ENCODE measurements at regions not wholly inside any gene's neighbourhood (a gene's known extent, or its start where the extent isn't known, plus 50 kb on each side); places are given as distances from the start of the nearest gene placed in this dataset.
"Not testable (repeated sequence)": the region's sequence is repeated elsewhere in the genome, so short reads cannot be mapped to it uniquely, and the experiment has no call there.

DNA sequence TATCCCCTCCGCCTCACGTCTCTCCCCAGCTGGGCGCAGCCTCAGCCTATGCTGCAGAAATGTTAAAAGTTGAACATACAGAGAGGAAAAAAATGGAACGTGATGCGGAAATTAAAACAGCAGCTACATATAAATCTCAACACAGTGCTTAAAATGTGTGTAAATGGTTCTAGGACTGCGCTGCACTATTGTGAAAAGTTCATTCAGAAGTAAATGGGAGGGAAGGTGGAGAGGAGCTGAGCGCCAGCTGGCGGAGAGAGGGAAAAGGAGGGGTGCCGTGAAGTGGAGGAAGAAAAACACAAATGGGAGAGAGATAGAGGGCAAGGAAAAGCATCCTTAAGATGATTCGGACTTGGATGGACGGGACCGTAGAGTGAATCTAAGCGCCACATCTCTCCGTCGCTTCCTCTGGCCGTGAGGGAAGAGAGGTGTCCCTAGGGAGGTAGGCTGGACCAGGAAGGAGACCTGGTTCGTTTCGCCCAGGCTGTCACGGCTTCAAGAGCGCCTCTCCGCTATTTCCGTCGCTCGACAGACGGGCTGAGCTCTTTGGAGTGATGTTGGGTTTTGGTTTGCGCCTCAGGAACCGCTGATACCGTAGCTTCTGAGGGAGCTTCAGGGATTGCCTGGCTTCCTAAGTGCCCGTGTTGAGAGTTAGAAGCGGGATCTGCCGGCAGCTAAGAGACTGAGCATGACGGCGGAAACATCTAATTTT, 113.7 kb downstream of the TRIM27 start:
- DNase-seq, result no peak

GRCh38 chr6:28810659-28811053, 113.1 kb downstream of the TRIM27 start:
- no peak for DNase-seq

DNA sequence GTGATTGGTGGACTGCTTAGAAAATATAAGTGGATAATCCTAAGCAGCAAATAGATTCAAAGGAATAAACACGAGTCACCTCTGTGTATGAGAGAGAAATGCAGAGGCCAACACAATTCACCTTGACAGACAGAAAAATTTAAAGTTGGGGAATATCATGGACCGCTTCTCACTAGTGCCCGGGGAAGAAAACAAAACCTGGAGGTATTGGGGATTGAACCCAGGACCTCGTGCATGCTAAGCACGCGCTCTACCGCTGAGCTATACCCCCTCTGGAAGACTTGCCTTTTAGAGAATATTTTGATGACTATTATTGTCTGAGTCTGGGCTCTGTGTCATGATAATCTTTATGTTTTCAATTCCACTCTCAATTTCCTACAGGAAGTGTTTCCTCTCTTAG, 111.9 kb downstream of the TRIM27 start:
- no peak for DNase-seq

GRCh38 chr6:28812778-28813569, 110.8 kb downstream of the TRIM27 start:
- no peak for DNase-seq

DNA sequence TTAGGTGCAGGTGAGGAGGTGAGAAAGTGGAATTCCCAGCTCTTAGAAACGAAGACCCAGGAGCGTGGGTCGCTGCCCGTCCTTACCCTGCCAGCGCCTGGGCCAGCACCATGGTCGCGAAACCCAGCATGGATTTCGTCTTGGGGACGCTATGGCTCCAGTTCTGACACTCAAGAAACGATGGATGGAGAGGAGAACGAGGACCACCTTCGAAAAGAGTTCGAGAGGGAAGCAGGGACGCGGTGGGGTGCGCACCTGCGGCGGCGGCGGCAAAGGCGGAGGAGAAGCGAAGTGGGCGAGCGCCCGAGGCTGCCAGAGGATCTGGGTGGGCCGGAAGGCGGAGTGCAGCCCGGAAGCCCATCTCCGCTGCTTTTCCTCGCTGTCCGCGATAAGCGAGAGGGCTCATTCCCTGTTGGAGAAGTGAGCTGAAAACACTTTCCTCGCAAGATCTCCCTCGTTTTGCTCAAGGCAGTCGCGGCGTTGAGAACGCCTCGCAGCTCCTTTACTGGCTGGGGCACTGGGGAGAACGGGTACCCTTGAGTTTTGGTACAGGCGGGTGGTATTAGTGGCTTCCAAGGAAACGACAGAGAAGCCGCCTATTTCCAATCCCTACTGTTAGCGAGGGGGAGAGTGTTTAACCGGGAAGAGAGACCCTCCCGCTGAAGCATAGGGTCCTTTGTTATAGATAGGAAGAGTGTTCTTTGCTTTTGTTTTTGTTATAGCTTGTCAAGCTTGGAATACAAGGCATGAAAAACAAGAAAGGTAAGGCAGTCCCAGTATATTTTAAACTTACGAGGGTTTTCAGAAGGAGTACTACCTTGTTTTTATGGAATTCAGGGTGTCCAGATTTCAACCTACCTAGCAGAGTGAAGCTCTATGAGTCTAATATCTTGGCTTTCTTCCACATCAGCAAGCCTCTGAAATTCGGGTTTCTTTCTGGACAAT, 109.5 kb downstream of the TRIM27 start:
- DNase-seq, result no peak

GRCh38 chr6:28816339-28816908, 107.4 kb downstream of the TRIM27 start:
- DNase-seq, result no peak

GRCh38 chr6:28816909-28817807, 106.6 kb downstream of the TRIM27 start:
- peak; percentile 65 for DNase-seq

- no peak for DNase-seq
Observed at GRCh38 chr6:28817808-28818145, 106.0 kb downstream of the TRIM27 start.

DNA sequence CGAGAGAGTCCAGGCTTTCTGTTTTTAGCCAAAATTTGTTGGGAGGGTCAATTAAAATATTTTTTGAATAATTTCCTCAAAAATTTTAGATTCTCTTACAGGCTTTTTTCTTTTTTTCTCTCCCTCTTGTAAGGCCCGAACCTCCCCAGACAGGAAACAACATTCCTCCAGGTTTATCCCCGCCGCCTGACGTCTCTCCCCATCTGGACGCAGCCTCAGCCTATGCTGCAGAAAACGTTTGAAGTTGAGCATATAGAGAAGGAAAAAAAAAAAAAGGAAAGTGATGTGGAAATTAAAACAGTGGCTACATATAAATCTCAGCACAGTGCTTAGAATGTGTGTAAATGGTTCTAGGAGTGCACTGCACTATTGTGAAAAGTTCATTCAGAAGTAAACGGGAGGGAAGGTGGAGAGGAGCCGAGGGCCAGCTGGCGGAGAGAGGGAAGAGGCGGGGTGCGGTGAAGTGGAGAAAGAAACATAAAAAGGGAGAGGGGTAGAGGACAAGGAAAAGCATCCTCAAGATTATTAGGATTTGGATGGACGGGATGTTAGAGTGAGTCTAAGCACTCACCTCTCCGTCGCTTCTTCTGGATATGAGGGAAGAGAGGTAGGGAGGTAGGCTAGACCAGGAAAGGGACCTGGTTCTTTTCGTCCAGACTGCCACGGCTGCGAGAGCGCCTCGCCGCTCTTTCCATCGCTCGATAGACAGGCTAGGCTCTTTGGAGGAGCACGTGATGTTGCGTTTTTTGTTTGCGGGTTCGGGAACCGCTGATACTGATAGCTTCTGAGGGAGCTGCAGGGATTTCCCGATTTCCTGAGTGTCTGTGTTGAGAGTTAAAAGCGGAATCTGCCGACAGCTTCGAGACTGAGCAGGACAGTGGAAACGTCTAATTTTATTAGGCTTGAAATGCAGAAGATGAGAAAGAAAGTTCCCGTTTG, 98.7 kb downstream of the TRIM27 start:
- DNase-seq, result no peak

DNA sequence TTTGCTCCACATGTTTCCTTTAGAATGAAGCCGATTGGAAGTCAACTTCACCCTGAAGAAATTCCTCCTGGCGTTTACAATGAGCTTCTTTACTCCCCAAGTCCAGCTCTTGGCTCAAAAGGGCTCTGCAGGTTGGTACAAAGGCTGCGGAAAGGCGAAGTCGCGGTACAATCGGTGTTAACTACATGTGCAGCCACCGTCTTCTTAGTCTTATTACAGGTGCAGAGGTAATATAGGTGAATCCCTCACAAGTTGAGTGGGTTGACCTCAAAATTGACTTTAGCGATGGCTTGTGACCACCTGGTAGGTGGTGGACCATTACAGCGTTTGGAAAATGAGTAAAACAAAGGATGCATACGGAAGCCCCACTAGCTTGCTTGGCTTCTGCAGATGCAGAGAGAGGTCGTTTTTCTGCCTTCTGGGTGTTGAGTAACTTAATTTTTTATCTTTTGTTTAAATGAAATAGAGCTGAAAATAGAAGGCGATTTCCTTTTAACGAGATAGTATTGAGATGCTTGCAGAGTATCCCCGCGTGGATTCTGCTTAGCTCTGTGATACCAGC, 98.0 kb downstream of the TRIM27 start:
- no peak for DNase-seq

DNA sequence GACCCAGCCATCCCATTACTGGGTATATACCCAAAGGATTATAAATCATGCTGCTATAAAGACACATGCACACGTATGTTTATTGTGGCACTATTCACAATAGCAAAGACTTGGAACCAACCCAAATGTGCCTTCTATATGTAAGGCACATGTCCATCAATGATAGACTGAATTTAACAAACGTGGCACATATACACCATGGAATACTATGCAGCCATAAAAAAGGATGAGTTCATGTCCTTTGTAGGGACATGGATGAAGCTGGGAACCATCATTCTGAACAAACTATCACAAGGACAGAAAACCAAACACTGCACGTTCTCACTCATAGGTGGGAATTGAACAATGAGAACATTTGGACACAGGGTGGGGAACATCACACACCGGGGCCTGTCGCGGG, 92.1 kb downstream of the TRIM27 start:
- DNase-seq, result not testable (repeated sequence)

GRCh38 chr6:28836703-28837102, 87.1 kb downstream of the TRIM27 start:
- DNase-seq, result not testable (repeated sequence)

GRCh38 chr6:28838289-28838633, 85.5 kb downstream of the TRIM27 start:
- DNase-seq, result peak; percentile 81

GRCh38 chr6:28838634-28839442, 84.9 kb downstream of the TRIM27 start:
- peak; percentile 81 for DNase-seq

DNA sequence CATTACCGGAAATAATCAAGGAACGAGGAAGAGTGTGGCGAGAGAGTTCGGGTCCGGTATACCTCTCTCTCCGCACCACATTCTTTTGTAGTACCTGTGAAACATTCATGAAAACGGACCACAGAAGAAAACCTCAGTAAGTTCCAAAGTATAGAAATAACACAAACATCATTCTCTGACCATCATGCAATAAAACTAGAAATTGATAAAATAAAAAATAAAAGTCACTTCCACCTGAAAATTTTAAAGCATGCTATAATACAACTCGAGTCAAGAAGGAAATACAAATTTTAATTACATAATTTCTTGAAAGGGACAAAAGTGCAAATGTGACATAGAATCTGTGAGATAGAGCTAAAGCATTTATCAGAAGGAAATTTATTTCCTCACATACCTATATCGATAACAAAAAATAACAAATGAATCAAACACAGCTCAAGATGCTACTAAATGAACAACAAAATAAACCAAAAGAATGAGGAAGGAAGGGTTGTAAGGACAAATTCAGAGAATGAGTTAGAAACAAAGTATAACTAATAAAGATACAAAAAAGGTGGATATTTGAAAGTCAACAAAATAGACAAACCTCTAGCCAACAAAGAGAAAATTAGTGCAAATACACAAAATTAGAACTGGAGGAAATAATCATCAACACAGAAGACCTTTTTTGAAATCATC, 84.2 kb downstream of the TRIM27 start:
- DNase-seq, result no peak

- no peak for DNase-seq
Observed at GRCh38 chr6:28841290-28841689, 82.5 kb downstream of the TRIM27 start.

DNA sequence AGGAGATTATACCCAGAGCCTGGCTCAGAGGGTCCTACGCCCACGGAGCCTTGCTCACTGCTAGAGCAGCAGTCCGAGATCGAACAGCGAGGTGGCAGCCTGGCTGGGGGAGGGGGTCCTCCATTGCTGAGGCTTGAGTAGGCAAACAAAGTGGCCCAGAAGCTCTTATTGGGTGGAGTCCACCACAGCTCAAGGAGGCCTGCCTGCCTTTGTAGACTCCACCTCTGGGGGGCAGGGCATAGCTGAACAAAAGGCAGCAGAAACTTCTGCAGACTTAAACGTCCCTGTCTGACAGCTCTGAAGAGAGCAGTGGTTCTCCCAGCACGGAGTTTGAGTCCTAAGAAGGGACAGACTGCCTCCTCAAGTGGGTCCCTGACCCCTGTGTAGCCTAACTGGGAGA, 75.0 kb downstream of the TRIM27 start:
- not testable (repeated sequence) for DNase-seq
